ENCODE measurements at regions not wholly inside any gene's neighbourhood (a gene's known extent, or its start where the extent isn't known, plus 50 kb on each side); places are given as distances from the start of the nearest gene placed in this dataset.

GRCh38 chr3:160076519-160076918 is 87.9 kb downstream of the IL12A start:
- no peak overlapping the region for H3K4me3 ChIP-seq (ENCODE audit: low read depth, low read length)
- TF ChIP-seq CTCF (conservative IDR thresholded peaks at IDR 0.05; ENCODE audit: low read depth, low read length): no peak
- DNase-seq (ENCODE audit: low read depth): no peak

- no peak for TF ChIP-seq CTCF (conservative IDR thresholded peaks at IDR 0.05; ENCODE audit: low read depth, low read length)
- no peak overlapping the region for H3K4me3 ChIP-seq (ENCODE audit: low read depth, low read length)
- no peak for DNase-seq (ENCODE audit: low read depth)
Measured at GRCh38 chr3:160078533-160078932, 89.9 kb downstream of the IL12A start.

- no peak for DNase-seq (ENCODE audit: low read depth)
- H3K4me3 ChIP-seq (ENCODE audit: low read depth, low read length): no peak overlapping the region
- no peak for TF ChIP-seq CTCF (conservative IDR thresholded peaks at IDR 0.05; ENCODE audit: low read depth, low read length)
Measured at GRCh38 chr3:160081958-160082533, 93.4 kb downstream of the IL12A start.

- no peak for DNase-seq (ENCODE audit: low read depth)
- TF ChIP-seq CTCF (conservative IDR thresholded peaks at IDR 0.05; ENCODE audit: low read depth, low read length): no peak
- H3K4me3 ChIP-seq (ENCODE audit: low read depth, low read length): no peak overlapping the region
Measured at GRCh38 chr3:160084998-160085397, 96.4 kb downstream of the IL12A start.

GRCh38 chr3:160088492-160089137 is 100.0 kb downstream of the IL12A start:
- DNase-seq (ENCODE audit: low read depth): no peak
- no peak for TF ChIP-seq CTCF (conservative IDR thresholded peaks at IDR 0.05; ENCODE audit: low read depth, low read length)
- no peak overlapping the region for H3K4me3 ChIP-seq (ENCODE audit: low read depth, low read length)

- no peak for DNase-seq (ENCODE audit: low read depth)
- no peak overlapping the region for H3K4me3 ChIP-seq (ENCODE audit: low read depth, low read length)
- no peak for TF ChIP-seq CTCF (conservative IDR thresholded peaks at IDR 0.05; ENCODE audit: low read depth, low read length)
Measured at GRCh38 chr3:160090653-160091052, 102.0 kb downstream of the IL12A start.

- no peak for TF ChIP-seq CTCF (conservative IDR thresholded peaks at IDR 0.05; ENCODE audit: low read depth, low read length)
- DNase-seq (ENCODE audit: low read depth): no peak
- no peak overlapping the region for H3K4me3 ChIP-seq (ENCODE audit: low read depth, low read length)
Measured at GRCh38 chr3:160091441-160091840, 102.8 kb downstream of the IL12A start.

All from choroid plexus epithelial cell (primary cell).